Spleen (tissue), 7 donors: ENCODE measurements at regions not wholly inside any gene's neighbourhood (a gene's known extent, or its start where the extent isn't known, plus 50 kb on each side); places are given as distances from the start of the nearest gene placed in this dataset.

Experiments used
- CTCF ChIP-seq, 11 experiments: fragments of 200-600 bp in 7 of 11; fragments of 450-650 bp in 4 of 11; sonication (generic) in 4 of 11; IDR thresholded peaks in 8 of 11; conservative IDR thresholded peaks in 3 of 11; 1 replicate in 7 of 11; 2 replicates in 4 of 11; pipeline versions ENCODE4 v1.4.0 to v1.8.0; 2016 to 2021; ENCODE audit warnings: antibody characterized with exemption in 11 of 11, inconsistent platforms in 4 of 11, mild to moderate bottlenecking in 1 of 11
- POLR2A ChIP-seq, 3 donors: fragments of 450-650 bp; IDR thresholded peaks; one replicate each; pipeline ENCODE4 v1.5.1; 2017; ENCODE audit warnings: antibody characterized with exemption in 3 of 3, mild to moderate bottlenecking in 1 of 3
- donor health status: DM: no; HTN: no; CAD: no; lungs with moderate emphysema.
- donor health status: DM: no; HTN: no; CAD: no.
- donor health status: DM: no; HTN: no; CAD: no.

- TF ChIP-seq CTCF (IDR thresholded peaks at IDR 0.05 in 8 of 11, conservative IDR thresholded peaks at IDR 0.05 in 3 of 11) (no peak), POLR2A (IDR thresholded peaks at IDR 0.05) (no peak)
Measured at GRCh38 chr7:106744563-106745091, 83.7 kb upstream of the CCDC71L start.
